SIG-M5 treated with dmso at 0.1 percent for 504 hours (cell line): ENCODE measurements at regions not wholly inside any gene's neighbourhood (a gene's known extent, or its start where the extent isn't known, plus 50 kb on each side); places are given as distances from the start of the nearest gene placed in this dataset.

Experiments used
- DNase-seq: peaks from one replicate; lab custom pipeline; 2025; ENCODE audit not compliant: unreplicated experiment; lab: John Stamatoyannopoulos, UW

- no peak for DNase-seq
Measured at GRCh38 chr5:175805256-175806011, 65.9 kb upstream of the CPLX2 start.

GRCh38 chr5:175808711-175809110 is 62.7 kb upstream of the CPLX2 start:
- DNase-seq, result no peak

- peak; percentile 48 for DNase-seq
Measured at GRCh38 chr5:175809531-175810121, 61.8 kb upstream of the CPLX2 start.

- DNase-seq, result no peak
Measured at GRCh38 chr5:175810457-175810856, 60.9 kb upstream of the CPLX2 start.

GRCh38 chr5:175811589-175811988 is 59.8 kb upstream of the CPLX2 start:
- DNase-seq, result no peak

GRCh38 chr5:175813943-175814630 is 57.3 kb upstream of the CPLX2 start:
- no peak for DNase-seq

GRCh38 chr5:175814691-175815090 is 56.7 kb upstream of the CPLX2 start:
- no peak for DNase-seq

- no peak for DNase-seq
Measured at GRCh38 chr5:175815126-175815913, 56.1 kb upstream of the CPLX2 start.

GRCh38 chr5:175816348-175816747 is 55.0 kb upstream of the CPLX2 start:
- no peak for DNase-seq

- DNase-seq, result no peak
Measured at GRCh38 chr5:175819090-175819425, 52.3 kb upstream of the CPLX2 start.

GRCh38 chr5:175820230-175820629 is 51.1 kb upstream of the CPLX2 start:
- DNase-seq, result no peak
